Gastroesophageal sphincter (tissue), 3 donors: ENCODE measurements at regions not wholly inside any gene's neighbourhood (a gene's known extent, or its start where the extent isn't known, plus 50 kb on each side); places are given as distances from the start of the nearest gene placed in this dataset.

Experiments used
- CTCF ChIP-seq, 4 experiments: fragments of 200-600 bp in 2 of 4; fragments of 450-650 bp in 2 of 4; sonication (generic) in 1 of 4; IDR thresholded peaks; one replicate each; pipeline ENCODE4 v1.5.1; 2017 to 2019; ENCODE audit warnings: antibody characterized with exemption in 4 of 4, mild to moderate bottlenecking in 2 of 4, moderate library complexity in 2 of 4
- POLR2A ChIP-seq, 2 donors: fragments of 450-650 bp; IDR thresholded peaks; one replicate each; pipeline ENCODE4 v1.6.1; 2017; ENCODE audit warnings: antibody characterized with exemption in 2 of 2, mild to moderate bottlenecking in 2 of 2, moderate library complexity in 1 of 2

GRCh38 chr11:27857588-27857987 lies 157.3 kb upstream of the BDNF start:
- TF ChIP-seq CTCF (IDR thresholded peaks at IDR 0.05) (no peak), POLR2A (IDR thresholded peaks at IDR 0.05) (no peak)
